ENCODE measurements at regions not wholly inside any gene's neighbourhood (a gene's known extent, or its start where the extent isn't known, plus 50 kb on each side); places are given as distances from the start of the nearest gene placed in this dataset.
"Not testable (repeated sequence)": the region's sequence is repeated elsewhere in the genome, so short reads cannot be mapped to it uniquely, and the experiment has no call there.

- TF ChIP-seq, protein P1, sequence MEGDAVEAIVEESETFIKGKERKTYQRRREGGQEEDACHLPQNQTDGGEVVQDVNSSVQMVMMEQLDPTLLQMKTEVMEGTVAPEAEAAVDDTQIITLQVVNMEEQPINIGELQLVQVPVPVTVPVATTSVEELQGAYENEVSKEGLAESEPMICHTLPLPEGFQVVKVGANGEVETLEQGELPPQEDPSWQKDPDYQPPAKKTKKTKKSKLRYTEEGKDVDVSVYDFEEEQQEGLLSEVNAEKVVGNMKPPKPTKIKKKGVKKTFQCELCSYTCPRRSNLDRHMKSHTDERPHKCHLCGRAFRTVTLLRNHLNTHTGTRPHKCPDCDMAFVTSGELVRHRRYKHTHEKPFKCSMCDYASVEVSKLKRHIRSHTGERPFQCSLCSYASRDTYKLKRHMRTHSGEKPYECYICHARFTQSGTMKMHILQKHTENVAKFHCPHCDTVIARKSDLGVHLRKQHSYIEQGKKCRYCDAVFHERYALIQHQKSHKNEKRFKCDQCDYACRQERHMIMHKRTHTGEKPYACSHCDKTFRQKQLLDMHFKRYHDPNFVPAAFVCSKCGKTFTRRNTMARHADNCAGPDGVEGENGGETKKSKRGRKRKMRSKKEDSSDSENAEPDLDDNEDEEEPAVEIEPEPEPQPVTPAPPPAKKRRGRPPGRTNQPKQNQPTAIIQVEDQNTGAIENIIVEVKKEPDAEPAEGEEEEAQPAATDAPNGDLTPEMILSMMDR (IDR thresholded peaks at IDR 0.05; ENCODE audit: unreplicated experiment) = no peak
- CTCF ChIA-PET = interaction anchor here (1.8 kb wide), 1 partner anchor 10 kb away, joined by 5 read pairs; no protein-coding TSS in a partner anchor
- Mint-ChIP-seq H3K27ac (ENCODE audit: unreplicated experiment) (no peak overlapping the region), H3K4me1 (ENCODE audit: low read depth, unreplicated experiment) (no peaks in the 10 kb centered on the region), H3K4me3 (ENCODE audit: low read depth, unreplicated experiment) (no peak overlapping the region), H3K36me3 (ENCODE audit: insufficient read depth, unreplicated experiment) (no peaks in the 10 kb centered on the region), H3K9me3 (ENCODE audit: low read depth, unreplicated experiment) (no peaks in the 10 kb centered on the region), H3K27me3 (ENCODE audit: unreplicated experiment) (no peaks in the 10 kb centered on the region)
- BruUV-seq (replicated peaks) = no TSS peak
- DNase-seq = no peak
- intact Hi-C loops (cut with micrococcal nuclease; ENCODE audit: unreplicated experiment) = no loop called here
Measured at GRCh38 chr11:7874056-7874455, 57.0 kb downstream of the OR10A6 start.

DNA sequence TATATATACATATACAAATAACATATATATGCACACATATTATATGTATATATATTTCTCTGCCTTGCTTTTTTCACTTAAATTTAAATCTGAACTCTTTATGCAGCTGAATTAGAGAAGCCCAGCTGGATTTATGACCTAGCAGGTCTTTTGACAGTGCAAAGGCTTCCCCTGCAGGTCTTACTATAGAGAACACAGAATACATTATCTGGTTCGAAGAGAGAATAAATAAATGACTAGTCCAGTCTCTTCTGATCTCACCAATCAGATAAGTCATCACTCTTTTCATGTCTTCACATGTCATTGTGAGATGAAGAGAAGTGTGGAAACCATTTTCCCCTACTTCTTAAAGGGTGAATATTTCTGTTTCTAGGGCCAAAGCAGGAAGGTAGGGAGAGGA, 58.2 kb downstream of the OR10A6 start:
- Mint-ChIP-seq H3K27ac (ENCODE audit: unreplicated experiment) (no peak overlapping the region), H3K4me3 (ENCODE audit: low read depth, unreplicated experiment) (no peak overlapping the region), H3K4me1 (ENCODE audit: low read depth, unreplicated experiment) (no peaks in the 10 kb centered on the region), H3K27me3 (ENCODE audit: unreplicated experiment) (no peaks in the 10 kb centered on the region), H3K9me3 (ENCODE audit: low read depth, unreplicated experiment) (no peaks in the 10 kb centered on the region), H3K36me3 (ENCODE audit: insufficient read depth, unreplicated experiment) (no peaks in the 10 kb centered on the region)
- TF ChIP-seq, protein P1 (IDR thresholded peaks at IDR 0.05; ENCODE audit: unreplicated experiment) = no peak
- no peak for DNase-seq
- CTCF ChIA-PET = no interaction called here
- intact Hi-C loops (cut with micrococcal nuclease; ENCODE audit: unreplicated experiment) = no loop called here
- no TSS peak for BruUV-seq (replicated peaks)

- no peaks in the 10 kb centered on the region for H3K27me3 Mint-ChIP-seq (ENCODE audit: unreplicated experiment)
- BruUV-seq (replicated peaks) = no TSS peak
Measured at GRCh38 chr11:7871056-7871455, 60.0 kb downstream of the OR10A6 start.

DNA sequence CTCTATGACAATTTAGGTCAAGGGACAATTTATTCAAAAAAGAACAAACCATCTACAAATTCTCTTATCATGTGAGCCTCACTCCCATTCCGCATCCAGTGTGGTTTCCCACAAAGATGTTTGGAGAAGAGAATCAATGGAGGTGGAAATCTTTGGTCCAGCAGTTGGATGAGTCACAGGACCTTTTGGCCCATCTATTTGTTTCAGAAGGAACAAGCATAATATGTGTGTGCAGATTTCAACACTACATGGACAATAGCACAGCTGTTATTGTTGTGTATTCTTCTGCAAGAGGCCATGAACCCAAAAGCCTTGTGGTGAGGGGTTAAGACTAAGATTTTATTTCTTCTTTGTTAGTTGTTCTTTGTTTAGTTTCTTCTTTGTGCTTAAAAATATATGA, 61.6 kb downstream of the OR10A6 start:
- BruUV-seq (replicated peaks) = no TSS peak
- CTCF ChIA-PET = no interaction called here
- intact Hi-C loops (cut with micrococcal nuclease; ENCODE audit: unreplicated experiment) = no loop called here

More at GRCh38 chr11:7871056-7871455, 60.0 kb downstream of the OR10A6 start:
- Mint-ChIP-seq H3K27ac (ENCODE audit: unreplicated experiment) (no peak overlapping the region), H3K4me1 (ENCODE audit: low read depth, unreplicated experiment) (no peaks in the 10 kb centered on the region), H3K36me3 (ENCODE audit: insufficient read depth, unreplicated experiment) (no peaks in the 10 kb centered on the region), H3K4me3 (ENCODE audit: low read depth, unreplicated experiment) (no peak overlapping the region), H3K9me3 (ENCODE audit: low read depth, unreplicated experiment) (peaks cover 2% of the 10 kb centered on the region)
- DNase-seq = no peak
- CTCF ChIA-PET = no interaction called here
- TF ChIP-seq, protein P1 (IDR thresholded peaks at IDR 0.05; ENCODE audit: unreplicated experiment) = no peak
- intact Hi-C loops (cut with micrococcal nuclease; ENCODE audit: unreplicated experiment) = no loop called here

DNA sequence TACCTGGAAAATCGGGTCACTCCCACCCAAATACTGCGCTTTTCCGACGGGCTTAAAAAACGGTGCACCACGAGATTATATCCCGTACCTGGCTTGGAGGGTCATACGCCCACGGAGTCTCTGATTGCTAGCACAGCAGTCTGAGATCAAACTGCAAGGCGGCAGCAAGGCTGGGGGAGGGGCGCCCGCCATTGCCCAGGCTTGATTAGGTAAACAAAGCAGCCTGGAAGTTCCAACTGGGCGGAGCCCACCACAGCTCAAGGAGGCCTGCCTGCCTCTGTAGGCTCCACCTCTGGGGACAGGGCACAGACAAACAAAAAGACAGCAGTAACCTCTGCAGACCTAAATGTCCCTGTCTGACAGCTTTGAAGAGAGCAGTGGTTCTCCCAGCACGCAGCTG, 64.5 kb upstream of the OR5P2 start:
- H3K4me1 Mint-ChIP-seq (ENCODE audit: low read depth, unreplicated experiment); CTCF ChIA-PET; BruUV-seq (replicated peaks); H3K36me3 Mint-ChIP-seq (ENCODE audit: insufficient read depth, unreplicated experiment); H3K4me3 Mint-ChIP-seq (ENCODE audit: low read depth, unreplicated experiment); intact Hi-C loops (cut with micrococcal nuclease; ENCODE audit: unreplicated experiment); H3K27ac Mint-ChIP-seq (ENCODE audit: unreplicated experiment); DNase-seq; H3K9me3 Mint-ChIP-seq (ENCODE audit: low read depth, unreplicated experiment): not testable (repeated sequence)
- peaks cover 16% of the 10 kb centered on the region for H3K27me3 Mint-ChIP-seq (ENCODE audit: unreplicated experiment)

More for the DNA sequence above, 61.6 kb downstream of the OR10A6 start:
- Mint-ChIP-seq H3K4me1 (ENCODE audit: low read depth, unreplicated experiment) (no peaks in the 10 kb centered on the region), H3K4me3 (ENCODE audit: low read depth, unreplicated experiment) (no peak overlapping the region), H3K9me3 (ENCODE audit: low read depth, unreplicated experiment) (peaks cover 2% of the 10 kb centered on the region), H3K36me3 (ENCODE audit: insufficient read depth, unreplicated experiment) (no peaks in the 10 kb centered on the region), H3K27ac (ENCODE audit: unreplicated experiment) (no peak overlapping the region), H3K27me3 (ENCODE audit: unreplicated experiment) (no peaks in the 10 kb centered on the region)
- TF ChIP-seq, protein P1 (IDR thresholded peaks at IDR 0.05; ENCODE audit: unreplicated experiment) = no peak
- no peak for DNase-seq

DNA sequence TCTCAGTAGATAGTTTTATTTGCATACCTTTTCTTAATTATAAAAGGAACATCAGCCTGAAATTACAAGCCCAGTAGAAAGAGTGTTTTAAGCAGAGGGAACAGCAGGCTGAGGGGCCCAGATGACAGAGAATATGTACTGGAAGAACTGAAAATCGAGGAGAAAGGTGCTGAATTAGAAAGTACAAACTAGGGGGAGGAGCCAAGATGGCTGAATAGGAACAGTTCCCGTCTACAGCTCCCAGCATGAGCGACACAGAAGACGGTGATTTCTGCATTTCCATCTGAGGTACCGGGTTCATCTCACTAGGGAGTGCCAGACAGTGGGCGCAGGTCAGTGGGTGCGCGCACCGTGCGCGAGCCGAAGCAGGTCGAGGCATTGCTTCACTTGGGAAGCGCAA, 64.1 kb upstream of the OR5P2 start:
- H3K4me1 Mint-ChIP-seq (ENCODE audit: low read depth, unreplicated experiment); intact Hi-C loops (cut with micrococcal nuclease; ENCODE audit: unreplicated experiment); H3K4me3 Mint-ChIP-seq (ENCODE audit: low read depth, unreplicated experiment); BruUV-seq (replicated peaks); H3K36me3 Mint-ChIP-seq (ENCODE audit: insufficient read depth, unreplicated experiment); DNase-seq; CTCF ChIA-PET; H3K9me3 Mint-ChIP-seq (ENCODE audit: low read depth, unreplicated experiment); H3K27ac Mint-ChIP-seq (ENCODE audit: unreplicated experiment): not testable (repeated sequence)
- peaks cover 21% of the 10 kb centered on the region for H3K27me3 Mint-ChIP-seq (ENCODE audit: unreplicated experiment)
